ENCODE measurements at regions not wholly inside any gene's neighbourhood (a gene's known extent, or its start where the extent isn't known, plus 50 kb on each side); places are given as distances from the start of the nearest gene placed in this dataset.

DNA sequence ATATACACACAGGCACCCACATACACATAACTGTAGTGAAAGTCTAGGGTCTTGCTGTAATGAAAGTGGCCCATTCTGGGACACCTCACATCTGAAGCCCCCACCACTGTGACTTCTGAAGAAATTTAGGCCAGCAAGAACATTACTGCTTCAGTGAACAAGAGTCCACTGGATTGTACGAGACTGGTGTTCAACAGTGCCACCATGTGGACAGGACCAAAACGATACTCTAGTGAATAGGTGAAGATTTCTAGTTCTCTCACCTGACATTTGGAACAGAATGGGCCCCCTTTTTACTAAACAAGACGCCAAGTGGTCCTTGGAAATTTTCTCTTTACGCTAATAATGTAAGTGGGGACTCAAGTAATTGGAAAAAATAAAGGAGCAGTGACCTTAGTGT lies 156.9 kb downstream of the MAFB start:
- H3K27ac ChIP-seq, result no peak overlapping the region
- CTCF ChIA-PET, result no interaction called here
- H3K4me3 ChIP-seq, result no peak overlapping the region
- no peaks in the 10 kb centered on the region for H4K20me1 ChIP-seq (ENCODE audit: insufficient read depth)
- H3K9me2 ChIP-seq (ENCODE audit: insufficient read depth), result no peaks in the 10 kb centered on the region
- TF ChIP-seq, protein P1, sequence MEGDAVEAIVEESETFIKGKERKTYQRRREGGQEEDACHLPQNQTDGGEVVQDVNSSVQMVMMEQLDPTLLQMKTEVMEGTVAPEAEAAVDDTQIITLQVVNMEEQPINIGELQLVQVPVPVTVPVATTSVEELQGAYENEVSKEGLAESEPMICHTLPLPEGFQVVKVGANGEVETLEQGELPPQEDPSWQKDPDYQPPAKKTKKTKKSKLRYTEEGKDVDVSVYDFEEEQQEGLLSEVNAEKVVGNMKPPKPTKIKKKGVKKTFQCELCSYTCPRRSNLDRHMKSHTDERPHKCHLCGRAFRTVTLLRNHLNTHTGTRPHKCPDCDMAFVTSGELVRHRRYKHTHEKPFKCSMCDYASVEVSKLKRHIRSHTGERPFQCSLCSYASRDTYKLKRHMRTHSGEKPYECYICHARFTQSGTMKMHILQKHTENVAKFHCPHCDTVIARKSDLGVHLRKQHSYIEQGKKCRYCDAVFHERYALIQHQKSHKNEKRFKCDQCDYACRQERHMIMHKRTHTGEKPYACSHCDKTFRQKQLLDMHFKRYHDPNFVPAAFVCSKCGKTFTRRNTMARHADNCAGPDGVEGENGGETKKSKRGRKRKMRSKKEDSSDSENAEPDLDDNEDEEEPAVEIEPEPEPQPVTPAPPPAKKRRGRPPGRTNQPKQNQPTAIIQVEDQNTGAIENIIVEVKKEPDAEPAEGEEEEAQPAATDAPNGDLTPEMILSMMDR (conservative IDR thresholded peaks at IDR 0.05), result peak; percentile 75
- TF ChIP-seq EZH2 (IDR thresholded peaks at IDR 0.05; ENCODE audit: low read depth), result no peak
- H3K27me3 ChIP-seq (ENCODE audit: insufficient read depth, low read depth), result no peaks in the 10 kb centered on the region
- no peaks in the 10 kb centered on the region for H3K4me1 ChIP-seq (replicated peaks; ENCODE audit: insufficient read depth)
- BruUV-seq (replicated peaks), result no TSS peak
- H3K36me3 ChIP-seq (ENCODE audit: low read depth), result no peaks in the 10 kb centered on the region
- intact Hi-C loops (cut with micrococcal nuclease; ENCODE audit: unreplicated experiment), result no loop called here
- no peaks in the 10 kb centered on the region for H3F3A ChIP-seq (ENCODE audit: insufficient read depth, low read depth)
- peak in 1 of 2 experiments; percentile 3 for DNase-seq
- H3K4me2 ChIP-seq, result no peak overlapping the region
- POLR2A ChIA-PET (ENCODE audit: unreplicated experiment), result no interaction called here
- no peak overlapping the region for H2AFZ ChIP-seq
- H3K79me2 ChIP-seq (ENCODE audit: low read depth), result no peaks in the 10 kb centered on the region
- H3K9me3 ChIP-seq (ENCODE audit: insufficient read depth, low read depth), result peaks cover 5% of the 10 kb centered on the region

DNA sequence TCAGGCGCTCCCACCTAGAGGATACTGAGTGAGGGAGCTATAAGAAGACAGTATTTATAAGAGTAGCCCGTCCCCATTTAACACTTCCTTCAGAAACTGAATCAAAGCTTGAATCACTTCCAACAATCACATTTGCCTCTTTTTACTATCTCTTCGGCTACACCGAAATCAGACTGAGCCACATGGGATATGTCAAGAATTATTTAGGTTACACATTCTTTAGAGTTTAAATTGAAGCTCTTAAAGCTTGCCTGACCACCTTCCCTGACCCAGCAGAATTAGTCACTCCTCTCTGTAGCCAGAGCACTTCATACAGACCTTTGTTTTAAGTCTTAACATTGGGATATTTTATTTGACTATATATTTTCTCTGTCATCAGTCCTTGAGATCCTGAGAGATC lies 163.7 kb downstream of the MAFB start:
- no TSS peak for BruUV-seq (replicated peaks)

DNA sequence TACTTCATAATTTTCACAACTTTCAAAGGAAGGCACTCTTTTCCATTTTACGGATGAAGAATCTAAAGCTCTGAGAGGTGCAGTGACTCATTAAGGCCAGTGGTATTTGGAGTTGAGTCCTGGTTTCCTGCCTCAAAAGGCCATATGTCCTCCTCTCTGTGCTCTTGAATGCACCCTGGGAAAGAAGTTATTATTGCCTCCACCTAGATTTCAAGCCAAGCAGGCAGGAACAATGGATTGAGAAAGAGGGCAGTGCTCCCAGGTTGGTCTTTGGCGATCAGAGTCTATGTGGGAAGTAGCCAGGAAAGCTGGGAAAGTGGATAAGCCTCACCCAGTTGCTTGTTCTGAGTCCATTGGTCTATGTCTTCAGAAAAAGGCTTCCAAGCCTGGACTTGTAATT lies 165.0 kb downstream of the MAFB start:
- BruUV-seq (replicated peaks), result no TSS peak
- H3K36me3 ChIP-seq (ENCODE audit: low read depth), result no peaks in the 10 kb centered on the region
- no peaks in the 10 kb centered on the region for H3F3A ChIP-seq (ENCODE audit: insufficient read depth, low read depth)
- H3K4me1 ChIP-seq (replicated peaks; ENCODE audit: insufficient read depth), result no peaks in the 10 kb centered on the region
- no peaks in the 10 kb centered on the region for H4K20me1 ChIP-seq (ENCODE audit: insufficient read depth)
- H3K27me3 ChIP-seq (ENCODE audit: insufficient read depth, low read depth), result no peaks in the 10 kb centered on the region
- no peak overlapping the region for H3K4me2 ChIP-seq
- TF ChIP-seq, protein P1 (conservative IDR thresholded peaks at IDR 0.05), result no peak
- TF ChIP-seq EZH2 (IDR thresholded peaks at IDR 0.05; ENCODE audit: low read depth), result no peak
- no peak overlapping the region for H3K27ac ChIP-seq
- DNase-seq, result no peak
- H3K79me2 ChIP-seq (ENCODE audit: low read depth), result no peaks in the 10 kb centered on the region
- POLR2A ChIA-PET (ENCODE audit: unreplicated experiment), result no interaction called here
- CTCF ChIA-PET, result no interaction called here
- H2AFZ ChIP-seq, result no peak overlapping the region
- intact Hi-C loops (cut with micrococcal nuclease; ENCODE audit: unreplicated experiment), result no loop called here
- H3K9me2 ChIP-seq (ENCODE audit: insufficient read depth), result no peaks in the 10 kb centered on the region
- H3K9me3 ChIP-seq (ENCODE audit: insufficient read depth, low read depth), result no peaks in the 10 kb centered on the region
- H3K4me3 ChIP-seq, result no peak overlapping the region

More for the DNA sequence above, 163.7 kb downstream of the MAFB start:
- no peaks in the 10 kb centered on the region for H3K79me2 ChIP-seq (ENCODE audit: low read depth)
- H4K20me1 ChIP-seq (ENCODE audit: insufficient read depth), result no peaks in the 10 kb centered on the region
- no peaks in the 10 kb centered on the region for H3K9me3 ChIP-seq (ENCODE audit: insufficient read depth, low read depth)
- no peak overlapping the region for H2AFZ ChIP-seq
- H3K4me3 ChIP-seq, result no peak overlapping the region
- CTCF ChIA-PET, result no interaction called here
- DNase-seq, result no peak
- no peaks in the 10 kb centered on the region for H3K27me3 ChIP-seq (ENCODE audit: insufficient read depth, low read depth)
- POLR2A ChIA-PET (ENCODE audit: unreplicated experiment), result no interaction called here
- no peaks in the 10 kb centered on the region for H3F3A ChIP-seq (ENCODE audit: insufficient read depth, low read depth)
- no peaks in the 10 kb centered on the region for H3K36me3 ChIP-seq (ENCODE audit: low read depth)
- intact Hi-C loops (cut with micrococcal nuclease; ENCODE audit: unreplicated experiment), result no loop called here
- H3K4me1 ChIP-seq (replicated peaks; ENCODE audit: insufficient read depth), result no peaks in the 10 kb centered on the region
- TF ChIP-seq, protein P1 (conservative IDR thresholded peaks at IDR 0.05), result no peak
- TF ChIP-seq EZH2 (IDR thresholded peaks at IDR 0.05; ENCODE audit: low read depth), result no peak
- no peak overlapping the region for H3K27ac ChIP-seq
- H3K4me2 ChIP-seq, result no peak overlapping the region
- no peaks in the 10 kb centered on the region for H3K9me2 ChIP-seq (ENCODE audit: insufficient read depth)
